ENCODE measurements at regions not wholly inside any gene's neighbourhood (a gene's known extent, or its start where the extent isn't known, plus 50 kb on each side); places are given as distances from the start of the nearest gene placed in this dataset.

DNA sequence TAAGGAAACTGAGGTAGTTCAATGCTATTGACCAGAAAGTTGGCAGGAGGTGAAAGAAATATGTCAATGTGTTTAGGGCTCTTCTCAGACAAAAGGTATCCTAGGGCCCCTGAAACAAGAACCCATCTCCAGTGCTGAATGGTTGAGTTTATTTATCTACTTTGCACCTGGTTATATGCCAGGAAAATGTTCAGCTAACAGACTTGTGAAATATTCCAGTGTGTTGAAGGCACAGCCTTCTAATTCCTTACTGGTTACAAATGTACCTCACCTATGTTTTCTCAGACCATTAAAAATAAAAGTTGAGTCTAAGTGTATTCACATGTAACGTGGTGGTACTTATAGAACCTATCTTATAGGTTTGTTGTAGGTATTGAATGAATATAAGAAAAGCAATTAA lies 511.7 kb upstream of the SEL1L start:
- Histone ChIP-seq H3K9ac (replicated peaks; ENCODE audit: extremely low read depth, insufficient read depth, low read length) (no peak overlapping the region), H3K4me1 (ENCODE audit: control insufficient read depth, extremely low read depth, insufficient read depth, low read length) (no peaks in the 10 kb centered on the region), H3K27ac (ENCODE audit: insufficient read depth, low read depth, low read length) (no peak overlapping the region), H3K4me2 (ENCODE audit: insufficient read depth, low read length) (no peak overlapping the region), H2AFZ (ENCODE audit: low read depth, low read length) (no peak overlapping the region), H3K9me1 (replicated peaks; ENCODE audit: control insufficient read depth, extremely low read depth, insufficient read depth, low read length) (no peaks in the 10 kb centered on the region), H4K20me1 (replicated peaks; ENCODE audit: control insufficient read depth, extremely low read depth, insufficient read depth, low read length) (no peaks in the 10 kb centered on the region), H3K36me3 (ENCODE audit: control insufficient read depth in 2 of 2, extremely low read depth in 1 of 2, insufficient read depth in 2 of 2, low read length in 2 of 2) (no peaks in the 10 kb centered on the region), H3K79me2 (ENCODE audit: control insufficient read depth, insufficient read depth, low read length) (no peaks in the 10 kb centered on the region), H3K9me3 (replicated peaks; ENCODE audit: control insufficient read depth, insufficient read depth, low read length) (no peaks in the 10 kb centered on the region), H3K27me3 (ENCODE audit: control insufficient read depth in 2 of 2, insufficient read depth in 2 of 2, low read length in 2 of 2) (no peaks in the 10 kb centered on the region), H3K4me3 (replicated peaks in 1 of 3; ENCODE audit: insufficient read depth in 1 of 3, low read depth in 1 of 3, low read length in 3 of 3) (no peak overlapping the region)
- ChIA-PET CTCF (no interaction called here), POLR2A (no interaction called here)
- dilution Hi-C loops (cut with MboI; ENCODE audit: extremely low pct_ligation_motif_present, low sequenced_read_pairs), result no loop called here
- no TSS peak for BruUV-seq (replicated peaks)
- no peak for TF ChIP-seq MYC (IDR thresholded peaks at IDR 0.05; ENCODE audit: low read depth, low read length)
- TF ChIP-seq, protein P1, sequence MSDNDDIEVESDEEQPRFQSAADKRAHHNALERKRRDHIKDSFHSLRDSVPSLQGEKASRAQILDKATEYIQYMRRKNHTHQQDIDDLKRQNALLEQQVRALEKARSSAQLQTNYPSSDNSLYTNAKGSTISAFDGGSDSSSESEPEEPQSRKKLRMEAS (IDR thresholded peaks at IDR 0.05; ENCODE audit: insufficient read depth, insufficient read length), result no peak
- no peak for FAIRE-seq
- DNase-seq (ENCODE audit: low read depth, low spot score), result no peak
- intact Hi-C loops (cut with micrococcal nuclease), result no loop called here

DNA sequence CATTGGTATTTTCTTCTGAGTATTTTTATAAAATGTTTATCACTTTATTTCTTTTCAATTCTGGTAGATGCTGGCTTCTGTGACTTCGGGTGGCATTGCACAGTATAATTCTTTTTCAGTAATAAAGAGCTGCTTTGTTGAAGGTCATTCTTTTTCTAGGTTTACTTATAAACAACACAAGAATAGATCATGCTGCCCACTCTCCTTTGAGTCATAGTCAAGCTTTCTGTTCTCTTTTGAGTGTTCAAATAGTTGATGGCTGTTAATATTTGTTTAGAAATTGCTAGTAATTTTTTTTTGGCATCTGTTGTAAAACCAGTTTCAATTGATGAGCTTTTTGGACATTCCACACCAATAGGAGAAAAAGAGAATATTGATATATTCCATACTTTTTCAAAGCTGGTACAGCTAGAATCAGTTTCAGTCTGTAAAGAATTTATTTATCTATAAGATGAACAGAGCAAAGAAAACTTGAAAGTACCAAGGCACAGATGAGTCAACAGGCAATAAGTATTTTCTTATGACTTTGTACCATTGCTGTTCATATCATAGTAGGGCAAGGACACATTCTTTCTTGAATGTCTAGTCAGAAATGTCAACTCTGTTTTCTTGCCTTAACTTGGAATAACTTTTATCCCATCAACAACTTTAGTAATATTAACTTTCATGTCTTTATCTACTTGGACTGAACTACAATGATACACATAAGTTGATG lies 513.0 kb upstream of the SEL1L start:
- no peak overlapping the region for H2AFZ ChIP-seq (ENCODE audit: low read depth, low read length)
- H3K27me3 ChIP-seq (ENCODE audit: control insufficient read depth in 2 of 2, insufficient read depth in 2 of 2, low read length in 2 of 2), result no peaks in the 10 kb centered on the region
- dilution Hi-C loops (cut with MboI; ENCODE audit: extremely low pct_ligation_motif_present, low sequenced_read_pairs) (no loop called here), intact Hi-C loops (cut with micrococcal nuclease) (no loop called here)
- H3K4me2 ChIP-seq (ENCODE audit: insufficient read depth, low read length), result no peak overlapping the region
- H3K36me3 ChIP-seq (ENCODE audit: control insufficient read depth in 2 of 2, extremely low read depth in 1 of 2, insufficient read depth in 2 of 2, low read length in 2 of 2), result no peaks in the 10 kb centered on the region
- FAIRE-seq (no peak), DNase-seq (ENCODE audit: low read depth, low spot score) (no peak)
- no peaks in the 10 kb centered on the region for H3K4me1 ChIP-seq (ENCODE audit: control insufficient read depth, extremely low read depth, insufficient read depth, low read length)
- no TSS peak for BruUV-seq (replicated peaks)
- no peak overlapping the region for H3K4me3 ChIP-seq (replicated peaks in 1 of 3; ENCODE audit: insufficient read depth in 1 of 3, low read depth in 1 of 3, low read length in 3 of 3)
- no peaks in the 10 kb centered on the region for H3K9me1 ChIP-seq (replicated peaks; ENCODE audit: control insufficient read depth, extremely low read depth, insufficient read depth, low read length)
- no peaks in the 10 kb centered on the region for H4K20me1 ChIP-seq (replicated peaks; ENCODE audit: control insufficient read depth, extremely low read depth, insufficient read depth, low read length)
- no peak overlapping the region for H3K27ac ChIP-seq (ENCODE audit: insufficient read depth, low read depth, low read length)
- H3K9ac ChIP-seq (replicated peaks; ENCODE audit: extremely low read depth, insufficient read depth, low read length), result no peak overlapping the region
- POLR2A ChIA-PET, result no interaction called here
- CTCF ChIA-PET, result no interaction called here
- H3K9me3 ChIP-seq (replicated peaks; ENCODE audit: control insufficient read depth, insufficient read depth, low read length), result no peaks in the 10 kb centered on the region
- TF ChIP-seq FOS (IDR thresholded peaks at IDR 0.05; ENCODE audit: borderline replicate concordance, insufficient read depth, low read length), result no peak
- TF ChIP-seq GATA2 (IDR thresholded peaks at IDR 0.05; ENCODE audit: insufficient read depth, insufficient read length, low read depth, low read length), result no peak
- TF ChIP-seq, protein P1 (IDR thresholded peaks at IDR 0.05; ENCODE audit: insufficient read depth, insufficient read length), result no peak
- TF ChIP-seq, protein P2, sequence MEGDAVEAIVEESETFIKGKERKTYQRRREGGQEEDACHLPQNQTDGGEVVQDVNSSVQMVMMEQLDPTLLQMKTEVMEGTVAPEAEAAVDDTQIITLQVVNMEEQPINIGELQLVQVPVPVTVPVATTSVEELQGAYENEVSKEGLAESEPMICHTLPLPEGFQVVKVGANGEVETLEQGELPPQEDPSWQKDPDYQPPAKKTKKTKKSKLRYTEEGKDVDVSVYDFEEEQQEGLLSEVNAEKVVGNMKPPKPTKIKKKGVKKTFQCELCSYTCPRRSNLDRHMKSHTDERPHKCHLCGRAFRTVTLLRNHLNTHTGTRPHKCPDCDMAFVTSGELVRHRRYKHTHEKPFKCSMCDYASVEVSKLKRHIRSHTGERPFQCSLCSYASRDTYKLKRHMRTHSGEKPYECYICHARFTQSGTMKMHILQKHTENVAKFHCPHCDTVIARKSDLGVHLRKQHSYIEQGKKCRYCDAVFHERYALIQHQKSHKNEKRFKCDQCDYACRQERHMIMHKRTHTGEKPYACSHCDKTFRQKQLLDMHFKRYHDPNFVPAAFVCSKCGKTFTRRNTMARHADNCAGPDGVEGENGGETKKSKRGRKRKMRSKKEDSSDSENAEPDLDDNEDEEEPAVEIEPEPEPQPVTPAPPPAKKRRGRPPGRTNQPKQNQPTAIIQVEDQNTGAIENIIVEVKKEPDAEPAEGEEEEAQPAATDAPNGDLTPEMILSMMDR (IDR thresholded peaks at IDR 0.05; ENCODE audit: extremely low read depth in 1 of 2, insufficient read depth in 1 of 2, low read depth in 1 of 2, low read length in 2 of 2), result no peak
- no peak for TF ChIP-seq JUN (IDR thresholded peaks at IDR 0.05; ENCODE audit: borderline replicate concordance, insufficient read depth, insufficient read length, low read depth)
- no peak for TF ChIP-seq EZH2 (IDR thresholded peaks at IDR 0.05; ENCODE audit: borderline replicate concordance, low read depth, low read length, severe bottlenecking)
- no peak for TF ChIP-seq POLR2A (IDR thresholded peaks at IDR 0.05; ENCODE audit: low read depth, low read length)
- TF ChIP-seq MYC (IDR thresholded peaks at IDR 0.05; ENCODE audit: low read depth, low read length), result no peak
- no peak for TF ChIP-seq POLR2AphosphoS5 (IDR thresholded peaks at IDR 0.05; ENCODE audit: insufficient read depth, low read depth, low read length)
- no peaks in the 10 kb centered on the region for H3K79me2 ChIP-seq (ENCODE audit: control insufficient read depth, insufficient read depth, low read length)
